M059J (cell line): ENCODE measurements at regions not wholly inside any gene's neighbourhood (a gene's known extent, or its start where the extent isn't known, plus 50 kb on each side); places are given as distances from the start of the nearest gene placed in this dataset.

Source experiments
- DNase-seq: peaks from one replicate; pipeline ENCODE4 v3.0.0-alpha.2; 2012; ENCODE audit warnings: low read depth

- DNase-seq = no peak
These were observed 130.7 kb upstream of the IGSF21 start for GRCh38 chr1:17976854-17977253.

- no peak for DNase-seq
These were observed 129.6 kb upstream of the IGSF21 start for GRCh38 chr1:17978016-17978415.

- no peak for DNase-seq
These were observed 127.8 kb upstream of the IGSF21 start for GRCh38 chr1:17979815-17980214.

GRCh38 chr1:17982197-17982596 is 125.4 kb upstream of the IGSF21 start:
- no peak for DNase-seq

GRCh38 chr1:17984583-17984982 is 123.0 kb upstream of the IGSF21 start:
- peak; percentile 7 for DNase-seq

- DNase-seq = no peak
These were observed 121.4 kb upstream of the IGSF21 start for GRCh38 chr1:17986156-17986555.

GRCh38 chr1:17990401-17990800 is 117.2 kb upstream of the IGSF21 start:
- DNase-seq = no peak

GRCh38 chr1:17991996-17992395 is 115.6 kb upstream of the IGSF21 start:
- DNase-seq = no peak

GRCh38 chr1:17992800-17993199 is 114.8 kb upstream of the IGSF21 start:
- DNase-seq = no peak

GRCh38 chr1:17994046-17994445 is 113.6 kb upstream of the IGSF21 start:
- DNase-seq = no peak

GRCh38 chr1:17995480-17995879 is 112.1 kb upstream of the IGSF21 start:
- DNase-seq = no peak

GRCh38 chr1:17998889-17999288 is 108.7 kb upstream of the IGSF21 start:
- peak; percentile 18 for DNase-seq

GRCh38 chr1:17999884-18000283 is 107.7 kb upstream of the IGSF21 start:
- DNase-seq = no peak

- DNase-seq = no peak
These were observed 105.9 kb upstream of the IGSF21 start for GRCh38 chr1:18001725-18002124.

- no peak for DNase-seq
These were observed 103.3 kb upstream of the IGSF21 start for GRCh38 chr1:18004278-18004677.

- no peak for DNase-seq
These were observed 102.4 kb upstream of the IGSF21 start for GRCh38 chr1:18005238-18005637.

GRCh38 chr1:18007391-18008041 is 100.1 kb upstream of the IGSF21 start:
- DNase-seq = no peak

- DNase-seq = no peak
These were observed 99.5 kb upstream of the IGSF21 start for GRCh38 chr1:18008081-18008480.

- DNase-seq = no peak
These were observed 98.5 kb upstream of the IGSF21 start for GRCh38 chr1:18009055-18009454.

GRCh38 chr1:18009478-18009961 is 98.1 kb upstream of the IGSF21 start:
- DNase-seq = no peak

- no peak for DNase-seq
These were observed 97.2 kb upstream of the IGSF21 start for GRCh38 chr1:18010408-18010807.

- DNase-seq = no peak
These were observed 96.7 kb upstream of the IGSF21 start for GRCh38 chr1:18010945-18011344.

GRCh38 chr1:18011703-18012102 is 95.9 kb upstream of the IGSF21 start:
- no peak for DNase-seq

- DNase-seq = no peak
These were observed 94.9 kb upstream of the IGSF21 start for GRCh38 chr1:18012686-18013085.
